WTC11 (cell line): ENCODE measurements at regions not wholly inside any gene's neighbourhood (a gene's known extent, or its start where the extent isn't known, plus 50 kb on each side); places are given as distances from the start of the nearest gene placed in this dataset.

ENCODE experiments used
- ATAC-seq: fragments of 200-7000 bp; cut with Tn5 transposase; 2 replicates; pipeline ENCODE4 v1.10.0; 2021; ENCODE audit warnings: mild to moderate bottlenecking, moderate library complexity
- CTCF ChIA-PET: fragments of 300-600 bp; sonication (Branson Sonifier 250); formaldehyde crosslinking; loops from one replicate; lab custom pipeline; 2021; ENCODE audit warnings: antibody characterized with exemption; lab: Charles Lee
- POLR2A ChIA-PET: fragments of 350-600 bp; sonication (Branson Sonifier 250); formaldehyde crosslinking; loops from one replicate; lab custom pipeline; 2021; ENCODE audit warnings: antibody characterized with exemption; lab: Charles Lee
- DNase-seq: peaks from one replicate; pipeline ENCODE4 v3.0.0; 2021; ENCODE audit warnings: low spot score
- H3K27ac Mint-ChIP-seq: 2 replicates; pipeline ENCODE4 v1.8.0; 2021; ENCODE audit warnings: mixed read lengths
- H3K27me3 Mint-ChIP-seq: 2 replicates; pipeline ENCODE4 v1.8.0; 2021; ENCODE audit warnings: low read depth, mild to moderate bottlenecking, moderate library complexity, mixed read lengths
- H3K36me3 Mint-ChIP-seq: 2 replicates; pipeline ENCODE4 v1.8.0; 2021; ENCODE audit warnings: mixed read lengths
- H3K4me1 Mint-ChIP-seq: 2 replicates; pipeline ENCODE4 v1.8.0; 2022; ENCODE audit warnings: mixed read lengths
- H3K4me3 Mint-ChIP-seq: 2 replicates; pipeline ENCODE4 v1.8.0; 2021; ENCODE audit warnings: mild to moderate bottlenecking, moderate library complexity, mixed read lengths
- H3K9me3 Mint-ChIP-seq: 2 replicates; pipeline ENCODE4 v1.8.0; 2021; ENCODE audit warnings: mixed read lengths
- EMX1 ChIP-seq: fragments of 250-450 bp; sonication (Bioruptor Pico); IDR thresholded peaks from 2 replicates; pipeline ENCODE4 v1.8.0; 2021; ENCODE audit warnings: mild to moderate bottlenecking
- FOXP1 ChIP-seq: sonication (generic); formaldehyde crosslinking; IDR thresholded peaks from 2 replicates; pipeline ENCODE4 v1.8.0; 2022; ENCODE audit warnings: missing genetic modification reagents, mild to moderate bottlenecking, moderate library complexity, borderline replicate concordance
- IRF2 ChIP-seq: sonication (generic); formaldehyde crosslinking; IDR thresholded peaks from 2 replicates; pipeline ENCODE4 v1.8.0; 2022; ENCODE audit warnings: low read depth, missing genetic modification reagents, borderline replicate concordance
- KAT7 ChIP-seq: sonication (generic); formaldehyde crosslinking; IDR thresholded peaks from 2 replicates; pipeline ENCODE4 v1.8.1; 2023; ENCODE audit warnings: missing genetic modification reagents, mild to moderate bottlenecking, borderline replicate concordance
- MXD4 ChIP-seq: fragments of 250-450 bp; sonication (Bioruptor Pico); IDR thresholded peaks from 2 replicates; pipeline ENCODE4 v1.8.0; 2021; ENCODE audit warnings: mild to moderate bottlenecking, moderate library complexity, borderline replicate concordance
- NFATC4 ChIP-seq: fragments of 250-450 bp; sonication (Bioruptor Pico); IDR thresholded peaks from 2 replicates; pipeline ENCODE4 v1.9.0; 2021; ENCODE audit warnings: mild to moderate bottlenecking
- NFE2L1 ChIP-seq: sonication (generic); formaldehyde crosslinking; IDR thresholded peaks from 2 replicates; pipeline ENCODE4 v1.8.1; 2023; ENCODE audit warnings: missing genetic modification reagents
- NFYB ChIP-seq: sonication (generic); formaldehyde crosslinking; conservative IDR thresholded peaks from 2 replicates; pipeline ENCODE4 v1.8.0; 2022; ENCODE audit warnings: low read depth, missing genetic modification reagents
- RORB ChIP-seq: fragments of 250-450 bp; sonication (Bioruptor Pico); IDR thresholded peaks from 2 replicates; pipeline ENCODE4 v1.9.0; 2021; ENCODE audit warnings: mild to moderate bottlenecking
- TP53 ChIP-seq: sonication (generic); formaldehyde crosslinking; IDR thresholded peaks from 2 replicates; pipeline ENCODE4 v1.8.1; 2023; ENCODE audit warnings: mild to moderate bottlenecking, missing genetic modification reagents
- ZNF232 ChIP-seq: sonication (generic); formaldehyde crosslinking; IDR thresholded peaks from 2 replicates; pipeline ENCODE4 v1.8.0; 2022; ENCODE audit warnings: mild to moderate bottlenecking, missing genetic modification reagents
- ZNF317 ChIP-seq: sonication (generic); formaldehyde crosslinking; IDR thresholded peaks from 2 replicates; pipeline ENCODE4 v1.8.1; 2023; ENCODE audit warnings: low read depth, mild to moderate bottlenecking, moderate library complexity, missing genetic modification reagents, borderline replicate concordance
- TF ChIP-seq, protein P1 (sequence below): sonication (generic); formaldehyde crosslinking; IDR thresholded peaks from 2 replicates; pipeline ENCODE4 v1.8.1; 2023; ENCODE audit warnings: mild to moderate bottlenecking, missing genetic modification reagents, moderate library complexity
- TF ChIP-seq, protein P2 (sequence below): sonication (generic); formaldehyde crosslinking; IDR thresholded peaks from 2 replicates; pipeline ENCODE4 v1.8.1; 2022; ENCODE audit warnings: missing genetic modification reagents, borderline replicate concordance
- TF ChIP-seq, protein P3 (sequence below): sonication (generic); formaldehyde crosslinking; conservative IDR thresholded peaks from 2 replicates; pipeline ENCODE4 v1.8.1; 2022; ENCODE audit warnings: mild to moderate bottlenecking, missing genetic modification reagents
- TF ChIP-seq, protein P4 (sequence below): fragments of 250-450 bp; sonication (Bioruptor Pico); conservative IDR thresholded peaks from 2 replicates; pipeline ENCODE4 v1.9.0; 2021; ENCODE audit warnings: mild to moderate bottlenecking
- TF ChIP-seq, protein P5 (sequence below): fragments of 250-450 bp; sonication (Bioruptor Pico); IDR thresholded peaks from 2 replicates; pipeline ENCODE4 v1.9.0; 2021; ENCODE audit warnings: mild to moderate bottlenecking
- TF ChIP-seq, protein P6 (sequence below): sonication (generic); formaldehyde crosslinking; IDR thresholded peaks from 2 replicates; pipeline ENCODE4 v1.8.0; 2022; ENCODE audit warnings: missing genetic modification reagents
- TF ChIP-seq, protein P7 (sequence below): sonication (generic); formaldehyde crosslinking; IDR thresholded peaks from 2 replicates; pipeline ENCODE4 v1.8.1; 2022; ENCODE audit warnings: low read depth, missing genetic modification reagents, borderline replicate concordance

DNA sequence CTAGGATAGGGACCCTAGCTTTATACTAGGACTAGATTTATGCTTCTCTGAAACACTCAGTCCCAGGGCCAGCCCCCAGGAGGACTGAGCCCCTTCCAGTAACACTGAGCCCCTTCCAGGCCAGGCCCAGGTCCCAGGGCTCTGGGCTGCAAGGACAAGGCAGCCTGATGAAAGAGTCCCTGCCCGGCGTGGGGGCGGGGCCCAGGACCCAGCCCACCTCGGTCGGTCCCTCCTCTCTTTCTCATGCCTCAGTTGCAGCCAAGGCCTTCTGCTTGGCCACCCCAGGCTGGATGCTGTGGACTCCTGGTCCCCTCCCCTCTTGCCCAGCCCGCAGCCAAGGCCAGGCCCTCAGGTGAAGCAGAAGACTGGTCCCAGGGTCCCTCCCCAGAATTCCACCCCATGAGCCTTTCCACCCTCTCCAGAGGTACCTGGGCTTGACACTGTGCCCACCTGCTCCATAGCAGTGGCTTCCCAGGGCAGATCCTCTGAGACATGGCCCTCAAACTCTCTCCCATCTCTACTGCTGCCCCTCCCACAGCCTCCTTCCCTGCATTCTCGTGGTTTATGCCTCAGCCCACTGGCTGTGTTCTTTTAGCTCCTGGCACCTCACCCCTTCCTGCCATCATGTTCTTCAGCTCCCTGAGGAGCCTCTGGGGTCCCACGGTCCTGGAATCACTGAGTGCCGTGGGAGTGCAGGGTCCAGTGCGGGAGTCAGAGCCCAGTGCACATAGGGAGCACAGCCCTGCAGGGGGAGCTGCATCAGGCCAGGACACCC, 53.6 kb upstream of the C1QTNF9B start:
- Mint-ChIP-seq H3K27ac (no peak overlapping the region), H3K9me3 (peaks cover 5% of the 10 kb centered on the region; the same call in 1 of the 2 replicates), H3K4me1 (peaks cover 8% of the 10 kb centered on the region), H3K36me3 (no peaks in the 10 kb centered on the region), H3K27me3 (peaks cover 5% of the 10 kb centered on the region; the same call in 1 of the 2 replicates), H3K4me3 (no peak overlapping the region)
- ChIA-PET CTCF (interaction anchor here (0.6 to 4.3 kb wide), 4 partner anchors 10 to 255 kb away, joined by 3 to 24 read pairs (median 3); no protein-coding TSS in a partner anchor), POLR2A (no interaction called here)
- DNase-seq (no peak), ATAC-seq (no peak)
- TF ChIP-seq ZNF232 (no peak), KAT7 (CRISPR knock-in tag) (no peak), IRF2 (no peak), ZNF317 (no peak), MXD4 (no peak), FOXP1 (CRISPR knock-in tag) (no peak), NFATC4 (no peak), TP53 (CRISPR knock-in tag) (no peak), NFE2L1 (CRISPR knock-in tag) (no peak)
- TF ChIP-seq, protein P1, sequence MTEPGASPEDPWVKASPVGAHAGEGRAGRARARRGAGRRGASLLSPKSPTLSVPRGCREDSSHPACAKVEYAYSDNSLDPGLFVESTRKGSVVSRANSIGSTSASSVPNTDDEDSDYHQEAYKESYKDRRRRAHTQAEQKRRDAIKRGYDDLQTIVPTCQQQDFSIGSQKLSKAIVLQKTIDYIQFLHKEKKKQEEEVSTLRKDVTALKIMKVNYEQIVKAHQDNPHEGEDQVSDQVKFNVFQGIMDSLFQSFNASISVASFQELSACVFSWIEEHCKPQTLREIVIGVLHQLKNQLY (CRISPR knock-in tag), result no peak
- TF ChIP-seq, protein P2, sequence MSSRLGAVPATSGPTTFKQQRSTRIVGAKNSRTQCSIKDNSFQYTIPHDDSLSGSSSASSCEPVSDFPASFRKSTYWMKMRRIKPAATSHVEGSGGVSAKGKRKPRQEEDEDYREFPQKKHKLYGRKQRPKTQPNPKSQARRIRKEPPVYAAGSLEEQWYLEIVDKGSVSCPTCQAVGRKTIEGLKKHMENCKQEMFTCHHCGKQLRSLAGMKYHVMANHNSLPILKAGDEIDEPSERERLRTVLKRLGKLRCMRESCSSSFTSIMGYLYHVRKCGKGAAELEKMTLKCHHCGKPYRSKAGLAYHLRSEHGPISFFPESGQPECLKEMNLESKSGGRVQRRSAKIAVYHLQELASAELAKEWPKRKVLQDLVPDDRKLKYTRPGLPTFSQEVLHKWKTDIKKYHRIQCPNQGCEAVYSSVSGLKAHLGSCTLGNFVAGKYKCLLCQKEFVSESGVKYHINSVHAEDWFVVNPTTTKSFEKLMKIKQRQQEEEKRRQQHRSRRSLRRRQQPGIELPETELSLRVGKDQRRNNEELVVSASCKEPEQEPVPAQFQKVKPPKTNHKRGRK (CRISPR knock-in tag), result no peak
- TF ChIP-seq, protein P3, sequence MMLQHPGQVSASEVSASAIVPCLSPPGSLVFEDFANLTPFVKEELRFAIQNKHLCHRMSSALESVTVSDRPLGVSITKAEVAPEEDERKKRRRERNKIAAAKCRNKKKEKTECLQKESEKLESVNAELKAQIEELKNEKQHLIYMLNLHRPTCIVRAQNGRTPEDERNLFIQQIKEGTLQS (CRISPR knock-in tag), result no peak

DNA sequence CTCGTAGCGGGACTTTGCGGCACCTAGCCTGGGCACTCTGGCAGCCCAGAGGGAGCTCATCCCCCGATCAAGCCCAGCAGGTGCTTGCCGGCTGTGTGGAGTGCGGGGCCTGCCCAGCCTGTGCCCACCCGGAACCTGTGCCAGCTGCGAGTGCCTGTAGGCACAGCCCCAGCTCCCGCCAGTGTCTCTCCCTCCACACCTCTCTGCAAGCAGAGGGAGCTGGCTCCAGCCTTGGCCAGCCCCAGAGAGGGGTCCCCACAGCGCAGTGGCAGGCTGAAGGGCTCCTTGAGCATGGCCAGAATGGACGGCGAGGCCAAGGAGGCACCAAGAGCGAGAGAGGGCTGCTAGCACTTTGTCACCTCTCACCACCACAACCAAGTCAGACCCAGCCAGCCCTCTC, 55.5 kb upstream of the C1QTNF9B start:
- Mint-ChIP-seq H3K9me3 (peaks cover 5% of the 10 kb centered on the region; the same call in 1 of the 2 replicates), H3K4me3 (no peak overlapping the region), H3K27me3 (peaks cover 5% of the 10 kb centered on the region; the same call in 1 of the 2 replicates), H3K27ac (no peak overlapping the region), H3K4me1 (peaks cover 8% of the 10 kb centered on the region), H3K36me3 (no peaks in the 10 kb centered on the region)
- CTCF ChIA-PET, result interaction anchor here (1.0 to 4.3 kb wide), 2 partner anchors 8 to 276 kb away, joined by 4 to 24 read pairs; no protein-coding TSS in a partner anchor
- POLR2A ChIA-PET, result no interaction called here
- DNase-seq (no peak), ATAC-seq (no peak)
- TF ChIP-seq, protein P4, sequence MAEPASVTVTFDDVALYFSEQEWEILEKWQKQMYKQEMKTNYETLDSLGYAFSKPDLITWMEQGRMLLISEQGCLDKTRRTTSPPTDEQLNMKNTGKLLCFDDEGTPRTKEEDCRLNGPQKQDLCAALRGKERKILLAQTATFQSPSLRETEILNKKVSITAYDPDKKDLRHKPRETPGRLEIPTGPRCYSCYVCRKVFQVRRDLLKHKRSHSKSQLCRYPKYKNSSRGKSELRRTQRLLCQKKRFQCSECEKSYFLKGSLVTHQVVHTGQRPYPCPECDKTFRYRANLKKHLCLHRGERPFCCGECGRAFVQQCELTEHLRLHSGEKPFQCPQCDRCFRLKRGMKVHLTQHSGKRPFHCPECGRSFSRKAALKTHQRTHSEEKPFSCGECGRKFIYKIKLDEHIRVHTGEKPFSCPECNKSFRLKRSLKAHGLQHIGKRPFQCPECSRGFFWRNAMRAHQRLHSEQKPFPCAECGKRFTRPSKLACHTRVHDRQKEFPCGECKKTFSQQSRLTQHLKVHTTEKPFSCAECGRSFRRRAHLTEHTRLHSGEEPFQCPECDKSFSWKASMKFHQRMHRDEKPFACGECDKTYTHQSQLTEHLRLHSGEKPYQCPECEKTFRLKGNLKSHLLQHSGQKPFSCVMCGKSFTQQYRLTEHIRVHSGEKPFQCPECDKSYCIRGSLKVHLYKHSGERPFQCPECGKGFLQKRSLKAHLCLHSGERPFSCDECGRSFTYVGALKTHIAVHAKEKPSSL (CRISPR knock-in tag), result no peak
- TF ChIP-seq, protein P5, sequence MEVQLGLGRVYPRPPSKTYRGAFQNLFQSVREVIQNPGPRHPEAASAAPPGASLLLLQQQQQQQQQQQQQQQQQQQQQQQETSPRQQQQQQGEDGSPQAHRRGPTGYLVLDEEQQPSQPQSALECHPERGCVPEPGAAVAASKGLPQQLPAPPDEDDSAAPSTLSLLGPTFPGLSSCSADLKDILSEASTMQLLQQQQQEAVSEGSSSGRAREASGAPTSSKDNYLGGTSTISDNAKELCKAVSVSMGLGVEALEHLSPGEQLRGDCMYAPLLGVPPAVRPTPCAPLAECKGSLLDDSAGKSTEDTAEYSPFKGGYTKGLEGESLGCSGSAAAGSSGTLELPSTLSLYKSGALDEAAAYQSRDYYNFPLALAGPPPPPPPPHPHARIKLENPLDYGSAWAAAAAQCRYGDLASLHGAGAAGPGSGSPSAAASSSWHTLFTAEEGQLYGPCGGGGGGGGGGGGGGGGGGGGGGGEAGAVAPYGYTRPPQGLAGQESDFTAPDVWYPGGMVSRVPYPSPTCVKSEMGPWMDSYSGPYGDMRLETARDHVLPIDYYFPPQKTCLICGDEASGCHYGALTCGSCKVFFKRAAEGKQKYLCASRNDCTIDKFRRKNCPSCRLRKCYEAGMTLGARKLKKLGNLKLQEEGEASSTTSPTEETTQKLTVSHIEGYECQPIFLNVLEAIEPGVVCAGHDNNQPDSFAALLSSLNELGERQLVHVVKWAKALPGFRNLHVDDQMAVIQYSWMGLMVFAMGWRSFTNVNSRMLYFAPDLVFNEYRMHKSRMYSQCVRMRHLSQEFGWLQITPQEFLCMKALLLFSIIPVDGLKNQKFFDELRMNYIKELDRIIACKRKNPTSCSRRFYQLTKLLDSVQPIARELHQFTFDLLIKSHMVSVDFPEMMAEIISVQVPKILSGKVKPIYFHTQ (CRISPR knock-in tag), result no peak
- no peak for TF ChIP-seq EMX1 (CRISPR knock-in tag)
- TF ChIP-seq, protein P6, sequence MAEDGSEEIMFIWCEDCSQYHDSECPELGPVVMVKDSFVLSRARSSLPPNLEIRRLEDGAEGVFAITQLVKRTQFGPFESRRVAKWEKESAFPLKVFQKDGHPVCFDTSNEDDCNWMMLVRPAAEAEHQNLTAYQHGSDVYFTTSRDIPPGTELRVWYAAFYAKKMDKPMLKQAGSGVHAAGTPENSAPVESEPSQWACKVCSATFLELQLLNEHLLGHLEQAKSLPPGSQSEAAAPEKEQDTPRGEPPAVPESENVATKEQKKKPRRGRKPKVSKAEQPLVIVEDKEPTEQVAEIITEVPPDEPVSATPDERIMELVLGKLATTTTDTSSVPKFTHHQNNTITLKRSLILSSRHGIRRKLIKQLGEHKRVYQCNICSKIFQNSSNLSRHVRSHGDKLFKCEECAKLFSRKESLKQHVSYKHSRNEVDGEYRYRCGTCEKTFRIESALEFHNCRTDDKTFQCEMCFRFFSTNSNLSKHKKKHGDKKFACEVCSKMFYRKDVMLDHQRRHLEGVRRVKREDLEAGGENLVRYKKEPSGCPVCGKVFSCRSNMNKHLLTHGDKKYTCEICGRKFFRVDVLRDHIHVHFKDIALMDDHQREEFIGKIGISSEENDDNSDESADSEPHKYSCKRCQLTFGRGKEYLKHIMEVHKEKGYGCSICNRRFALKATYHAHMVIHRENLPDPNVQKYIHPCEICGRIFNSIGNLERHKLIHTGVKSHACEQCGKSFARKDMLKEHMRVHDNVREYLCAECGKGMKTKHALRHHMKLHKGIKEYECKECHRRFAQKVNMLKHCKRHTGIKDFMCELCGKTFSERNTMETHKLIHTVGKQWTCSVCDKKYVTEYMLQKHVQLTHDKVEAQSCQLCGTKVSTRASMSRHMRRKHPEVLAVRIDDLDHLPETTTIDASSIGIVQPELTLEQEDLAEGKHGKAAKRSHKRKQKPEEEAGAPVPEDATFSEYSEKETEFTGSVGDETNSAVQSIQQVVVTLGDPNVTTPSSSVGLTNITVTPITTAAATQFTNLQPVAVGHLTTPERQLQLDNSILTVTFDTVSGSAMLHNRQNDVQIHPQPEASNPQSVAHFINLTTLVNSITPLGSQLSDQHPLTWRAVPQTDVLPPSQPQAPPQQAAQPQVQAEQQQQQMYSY, result no peak
- no peak for TF ChIP-seq NFYB (CRISPR knock-in tag)
- TF ChIP-seq RORB, result no peak
- TF ChIP-seq, protein P7, sequence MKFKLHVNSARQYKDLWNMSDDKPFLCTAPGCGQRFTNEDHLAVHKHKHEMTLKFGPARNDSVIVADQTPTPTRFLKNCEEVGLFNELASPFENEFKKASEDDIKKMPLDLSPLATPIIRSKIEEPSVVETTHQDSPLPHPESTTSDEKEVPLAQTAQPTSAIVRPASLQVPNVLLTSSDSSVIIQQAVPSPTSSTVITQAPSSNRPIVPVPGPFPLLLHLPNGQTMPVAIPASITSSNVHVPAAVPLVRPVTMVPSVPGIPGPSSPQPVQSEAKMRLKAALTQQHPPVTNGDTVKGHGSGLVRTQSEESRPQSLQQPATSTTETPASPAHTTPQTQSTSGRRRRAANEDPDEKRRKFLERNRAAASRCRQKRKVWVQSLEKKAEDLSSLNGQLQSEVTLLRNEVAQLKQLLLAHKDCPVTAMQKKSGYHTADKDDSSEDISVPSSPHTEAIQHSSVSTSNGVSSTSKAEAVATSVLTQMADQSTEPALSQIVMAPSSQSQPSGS (CRISPR knock-in tag), result no peak
